HG02938 (cell line): ENCODE measurements at regions not wholly inside any gene's neighbourhood (a gene's known extent, or its start where the extent isn't known, plus 50 kb on each side); places are given as distances from the start of the nearest gene placed in this dataset.

Experiments
- ATAC-seq: cut with Tn5 transposase; IDR thresholded peaks from one replicate; pipeline ENCODE4 v1.9.1; 2021; ENCODE audit warnings: mild to moderate bottlenecking, moderate library complexity; ENCODE audit not compliant: unreplicated experiment

DNA sequence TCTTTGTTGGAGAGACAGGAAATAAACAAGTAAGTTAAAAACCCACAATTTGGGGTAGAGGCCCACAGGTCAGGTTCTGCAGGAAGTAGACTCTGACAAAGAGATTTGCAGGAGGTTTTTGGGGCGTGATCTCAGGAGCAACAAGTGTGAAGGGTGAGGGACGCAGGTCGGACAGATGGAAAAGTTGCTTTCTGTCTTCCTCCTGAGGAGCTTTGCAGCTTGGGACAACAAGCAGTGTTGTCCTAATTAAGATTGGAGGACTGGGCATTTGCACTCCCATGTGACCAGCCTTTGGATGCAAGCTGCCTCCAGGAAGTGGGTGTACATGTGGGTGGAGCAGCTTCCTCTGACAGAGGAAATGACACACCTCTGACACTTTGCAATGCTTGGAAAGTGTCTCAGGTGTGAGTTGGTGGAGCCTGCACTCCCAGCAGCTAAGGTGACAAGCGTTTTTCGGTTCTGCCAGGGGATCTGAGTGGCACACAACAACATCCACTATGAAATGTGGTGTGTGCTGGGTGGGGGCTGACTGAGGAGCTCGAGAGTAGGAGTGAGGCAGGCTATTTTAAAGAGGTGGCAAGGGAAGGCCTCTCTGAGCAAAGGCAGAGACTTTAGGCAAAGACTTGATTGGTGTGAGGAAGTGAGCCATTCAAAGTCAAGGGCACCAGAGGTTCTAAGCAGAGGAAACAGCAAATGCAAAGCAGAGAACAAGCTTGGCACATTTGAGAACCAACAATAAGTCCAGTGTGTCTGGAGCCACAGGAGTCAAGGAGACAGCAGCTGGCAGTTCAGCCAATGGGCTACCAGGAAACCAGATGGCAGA is 339.8 kb upstream of the GATB start:
- no peak for ATAC-seq

DNA sequence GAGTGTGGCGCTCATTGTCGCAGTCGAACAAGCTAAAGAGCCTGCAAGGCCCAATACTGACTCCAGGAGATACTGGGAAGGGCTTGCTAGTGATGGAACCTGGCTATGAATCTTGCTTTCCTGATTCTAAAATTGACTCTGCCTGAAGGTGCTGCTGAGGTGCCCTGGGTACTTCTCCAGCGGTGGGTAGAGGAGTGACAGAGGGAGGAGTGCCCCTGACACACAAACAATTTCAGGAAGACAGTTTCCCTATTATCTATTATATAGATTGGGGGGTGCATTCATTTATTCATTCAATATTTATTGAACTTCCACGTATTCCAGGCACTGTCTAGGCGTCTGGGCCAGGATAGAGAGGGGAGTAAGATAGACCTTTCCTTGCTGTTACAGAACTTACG is 339.2 kb upstream of the GATB start:
- no peak for ATAC-seq

DNA sequence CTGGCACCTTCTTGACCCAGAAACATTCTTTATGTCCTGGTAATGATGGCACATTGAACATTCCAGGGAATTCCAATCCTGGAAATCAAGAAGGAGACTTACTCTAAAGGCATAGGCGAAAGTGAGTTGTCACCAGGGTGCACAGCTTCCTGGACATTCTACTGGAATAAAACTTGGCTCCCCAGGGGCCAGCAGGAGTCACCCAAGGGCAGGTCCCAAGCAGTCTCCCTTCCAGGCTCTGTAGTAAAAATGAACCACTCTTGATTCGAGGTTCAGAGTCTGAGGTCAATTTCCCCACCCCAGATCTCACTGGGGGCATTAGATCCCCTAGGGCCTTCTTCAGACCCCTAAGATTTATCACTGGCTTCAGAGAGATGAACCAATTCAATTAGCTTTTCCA is 338.7 kb upstream of the GATB start:
- no peak for ATAC-seq

DNA sequence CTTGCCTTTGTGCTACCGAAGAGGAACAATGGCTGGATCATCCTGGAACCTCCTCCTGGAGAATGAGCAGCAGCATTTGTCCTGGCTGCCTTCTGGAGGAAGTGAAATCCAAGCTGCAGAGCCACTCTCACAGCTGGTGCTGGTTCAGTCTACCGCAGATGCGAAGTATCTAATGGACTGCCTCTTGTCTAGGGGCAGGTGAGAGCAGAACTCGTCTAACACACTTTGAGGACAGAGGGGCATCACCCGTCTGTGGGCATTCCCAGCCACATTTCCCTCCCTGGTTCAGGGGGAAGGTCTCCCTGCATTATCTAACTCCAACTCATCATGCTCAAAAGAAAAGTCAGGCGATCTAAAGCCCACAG is 338.2 kb upstream of the GATB start:
- ATAC-seq = no peak

DNA sequence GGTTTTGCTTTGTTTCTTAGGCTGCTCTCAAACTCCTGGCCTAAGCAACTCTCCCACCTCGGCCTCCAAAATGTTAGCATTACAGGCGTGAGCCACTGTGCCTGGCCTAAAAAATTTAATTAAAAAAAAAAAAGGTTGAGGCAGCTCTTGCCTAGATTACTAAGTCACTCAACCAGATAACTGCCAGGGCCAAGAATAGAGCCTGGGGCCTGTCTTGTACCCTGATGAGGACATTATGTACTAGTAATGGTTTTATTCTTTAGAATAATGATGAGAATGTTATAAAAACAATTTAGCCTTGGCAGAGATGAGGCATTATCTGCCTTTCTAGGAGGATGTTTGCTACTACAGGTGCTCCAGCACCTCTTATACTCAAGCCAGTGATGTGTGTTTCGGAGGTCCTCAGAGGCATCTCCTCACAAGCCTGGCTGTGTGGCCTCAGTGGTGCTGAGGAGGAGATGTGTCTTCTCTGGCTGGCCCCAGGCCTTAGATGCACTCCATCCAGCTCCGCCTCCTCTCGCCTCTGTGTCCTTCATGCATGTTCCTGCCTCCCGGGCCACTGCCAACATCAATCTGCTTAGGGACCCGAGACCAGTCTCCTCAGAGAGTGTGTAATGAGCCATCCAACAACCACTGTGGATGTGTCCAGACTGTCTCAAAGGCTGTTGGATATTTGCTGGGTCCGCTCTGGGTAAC is 337.7 kb upstream of the GATB start:
- ATAC-seq = no peak

DNA sequence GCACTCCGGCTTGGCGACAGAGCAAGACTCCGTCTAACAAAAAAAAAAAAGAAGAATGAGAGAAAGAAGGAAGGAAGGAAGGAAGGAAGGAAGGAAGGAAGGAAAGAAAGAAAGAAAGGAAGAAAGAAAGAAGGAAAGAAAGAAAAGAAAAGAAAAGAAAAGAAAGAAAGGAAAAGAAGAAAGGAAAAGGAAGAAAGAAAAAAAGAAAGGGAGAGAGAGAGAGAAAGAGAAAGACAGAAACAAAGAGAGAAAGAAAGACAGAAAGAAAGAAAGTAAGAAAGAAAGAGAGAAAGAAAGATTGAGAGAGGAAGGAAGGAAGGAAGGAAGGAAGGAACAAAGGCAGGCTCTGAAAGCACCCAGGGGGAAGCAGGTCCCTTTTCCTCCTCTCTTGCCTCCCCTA is 336.6 kb upstream of the GATB start:
- ATAC-seq = no peak

DNA sequence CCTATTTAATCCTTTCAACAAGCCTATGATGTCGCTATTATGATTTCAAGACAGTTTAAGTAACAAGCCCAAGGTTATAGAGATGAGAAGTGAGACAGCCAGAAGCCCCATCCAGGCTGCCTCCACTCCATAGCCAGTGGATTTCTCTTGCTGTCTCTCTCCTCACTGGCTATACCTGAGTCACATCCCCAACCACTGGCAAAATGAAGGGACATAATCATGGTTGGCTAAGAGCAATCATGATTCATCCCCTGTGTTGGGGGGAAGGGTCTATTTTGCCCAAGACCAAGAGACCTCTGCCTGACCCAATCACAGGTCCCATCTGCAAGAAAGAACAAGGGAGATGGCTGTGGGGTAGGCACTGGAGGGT is 334.9 kb upstream of the GATB start:
- no peak for ATAC-seq

DNA sequence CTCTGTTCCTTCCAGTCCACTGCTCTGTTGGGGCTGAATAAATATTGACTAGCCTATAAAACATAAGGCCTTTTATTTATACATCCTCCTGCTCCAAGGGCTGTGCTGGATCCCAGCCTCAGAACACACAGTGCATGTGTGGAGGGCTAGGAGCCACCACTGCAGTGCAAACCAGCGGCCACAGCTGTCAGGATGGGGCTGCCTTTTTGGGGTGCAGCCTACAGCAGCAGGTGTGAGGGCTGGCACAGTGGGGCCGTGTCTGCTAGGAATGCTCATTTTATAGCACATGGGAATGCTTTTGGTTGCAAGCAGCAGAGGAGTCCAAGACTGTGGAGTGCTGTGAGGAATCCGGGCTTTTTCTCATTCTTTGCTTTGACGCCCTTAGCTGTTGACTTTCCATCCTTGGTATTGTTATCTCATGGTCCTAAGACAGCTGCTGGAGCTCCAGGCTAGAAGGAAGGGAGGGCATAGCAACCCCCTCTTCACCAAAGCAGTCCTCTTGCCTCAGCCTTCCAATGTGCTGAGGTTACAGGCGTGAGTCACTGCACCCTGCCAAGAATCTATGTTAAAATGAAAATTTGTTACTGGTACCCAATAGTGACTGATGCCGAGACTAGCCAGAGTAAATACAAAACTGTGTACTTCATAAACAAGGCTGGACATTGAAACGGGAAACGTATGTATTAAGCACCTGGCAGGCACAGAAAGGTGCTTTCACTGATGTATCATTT is 334.3 kb upstream of the GATB start:
- ATAC-seq = no peak

DNA sequence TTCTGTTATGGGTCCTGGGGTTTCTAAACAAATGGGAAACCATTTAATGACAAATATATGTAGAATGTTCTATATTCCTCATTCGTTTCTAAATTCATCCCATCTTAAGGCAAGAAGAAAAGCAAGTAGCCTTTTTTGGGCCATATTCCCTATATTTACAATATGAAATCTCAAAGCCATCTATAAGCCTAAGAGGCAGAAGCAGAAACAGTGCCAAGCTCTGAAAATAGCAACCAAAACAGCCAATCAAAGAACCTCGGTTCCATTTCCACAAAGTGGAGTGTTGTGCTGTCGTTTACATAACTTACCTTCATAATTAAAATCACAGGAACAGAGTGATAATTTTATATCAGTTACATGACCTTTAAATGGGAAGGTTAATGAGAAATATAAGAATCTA is 330.6 kb upstream of the GATB start:
- no peak for ATAC-seq

DNA sequence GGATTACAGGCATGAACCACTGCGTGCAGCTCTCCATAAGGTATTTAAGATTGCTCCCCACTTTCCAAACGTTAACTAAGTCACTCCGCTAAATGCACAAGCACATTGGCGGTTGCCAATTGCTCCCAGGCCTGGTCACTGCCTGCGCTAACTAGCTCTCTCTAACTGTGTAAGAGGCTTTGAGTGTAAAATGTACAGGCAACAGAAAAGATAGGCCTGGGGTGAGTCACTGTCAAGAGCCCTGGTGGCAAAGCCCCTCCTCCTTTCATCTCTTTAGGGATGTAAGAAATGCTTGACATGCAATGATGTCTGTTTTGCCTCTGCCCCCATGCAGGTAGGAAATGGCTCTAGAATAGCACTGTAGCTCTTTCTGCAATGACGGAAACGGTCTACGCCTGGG is 329.7 kb upstream of the GATB start:
- ATAC-seq = no peak

DNA sequence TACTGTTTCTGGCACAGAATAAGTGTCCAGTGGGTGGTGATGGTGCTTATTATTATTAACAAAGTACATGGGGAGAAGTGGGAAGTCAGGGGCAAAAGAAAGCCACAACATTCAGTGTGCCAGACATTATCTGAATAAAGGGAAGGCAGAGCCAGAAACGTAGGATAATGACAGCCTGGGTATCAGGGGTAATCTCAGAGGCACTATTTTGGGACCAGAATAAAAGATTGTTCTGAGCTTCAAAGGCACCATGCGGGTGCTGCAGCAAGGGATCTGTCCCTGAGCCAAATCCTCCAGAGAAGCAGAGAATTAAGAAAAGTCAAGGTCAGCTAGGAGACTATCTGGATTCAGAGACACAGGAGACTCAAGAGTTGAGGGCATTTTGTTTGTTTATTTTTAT is 328.8 kb upstream of the GATB start:
- no peak for ATAC-seq

DNA sequence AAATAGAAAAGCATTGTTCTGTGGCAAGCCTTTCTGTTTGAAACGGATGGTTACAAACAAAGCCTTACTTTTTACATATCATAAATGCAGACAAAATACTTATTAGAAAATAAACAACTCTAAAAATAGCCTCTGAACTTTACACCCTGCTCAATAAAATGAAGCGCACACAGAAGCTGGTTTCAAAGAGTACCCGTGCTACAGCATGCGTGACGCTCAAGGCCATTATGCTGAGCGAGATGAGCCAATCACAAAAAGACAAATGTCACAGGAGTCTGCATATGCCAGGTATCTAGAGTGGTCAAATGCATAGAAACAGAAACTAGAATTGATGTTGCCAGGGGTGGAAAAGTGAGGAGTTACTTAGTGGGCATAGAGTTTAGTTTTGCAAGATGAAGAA is 326.5 kb upstream of the GATB start:
- ATAC-seq = no peak

DNA sequence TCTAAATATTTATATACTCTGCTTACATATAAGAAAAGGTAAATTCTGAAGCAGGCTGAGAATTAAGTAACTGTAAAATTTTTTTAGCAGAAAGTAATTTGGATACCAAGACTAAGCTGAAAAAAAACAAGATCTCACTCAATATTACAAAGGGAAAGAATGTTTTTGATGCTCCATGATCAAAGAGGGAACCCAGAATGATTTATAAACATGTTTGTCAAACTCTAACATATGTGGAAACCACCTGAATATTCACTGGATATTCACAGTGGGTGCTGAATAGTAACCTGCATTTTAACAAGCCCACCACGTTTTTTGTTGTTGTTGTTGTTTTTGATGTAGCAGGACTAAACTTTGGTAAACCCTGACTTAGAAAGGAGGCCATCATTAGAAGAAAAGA is 324.9 kb upstream of the GATB start:
- no peak for ATAC-seq

DNA sequence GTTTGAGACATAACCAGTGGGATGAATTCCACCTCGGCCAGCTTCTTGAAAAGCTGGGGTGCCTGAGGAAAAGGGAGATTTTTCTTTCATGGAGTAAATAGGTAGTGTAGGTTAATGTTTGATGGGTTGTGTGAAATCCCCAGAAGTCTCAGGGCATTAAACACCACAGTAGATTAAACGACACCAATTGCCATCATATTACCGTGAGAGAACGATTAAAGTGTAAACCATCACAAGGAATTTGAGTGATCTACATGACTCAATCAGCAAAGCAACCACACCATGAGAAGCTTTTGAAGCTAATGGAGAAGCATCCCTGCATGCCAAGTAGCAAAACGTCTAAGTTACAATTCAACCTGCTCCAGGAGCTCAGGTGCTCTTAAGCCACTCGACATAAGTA is 322.5 kb upstream of the GATB start:
- no peak for ATAC-seq

DNA sequence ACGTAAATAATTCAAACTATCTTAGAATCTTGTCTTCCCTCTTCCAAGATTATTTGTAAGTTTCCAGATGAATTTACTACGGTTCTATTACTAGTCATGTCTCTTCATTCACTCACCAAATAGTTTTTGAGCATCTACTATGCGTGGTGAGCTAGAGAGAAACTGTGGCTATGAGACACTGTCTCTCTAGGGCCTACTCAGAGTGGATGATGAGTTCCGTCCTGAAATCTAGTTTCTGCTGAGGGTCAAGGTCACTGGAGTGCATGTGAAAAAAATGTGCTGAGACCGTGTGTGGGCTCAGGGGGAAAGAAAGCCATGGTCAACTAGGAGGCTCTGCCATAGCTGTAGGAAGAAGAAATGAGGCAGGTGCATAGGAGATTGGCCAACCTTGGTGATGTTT is 320.2 kb upstream of the GATB start:
- peak; percentile 74 for ATAC-seq

DNA sequence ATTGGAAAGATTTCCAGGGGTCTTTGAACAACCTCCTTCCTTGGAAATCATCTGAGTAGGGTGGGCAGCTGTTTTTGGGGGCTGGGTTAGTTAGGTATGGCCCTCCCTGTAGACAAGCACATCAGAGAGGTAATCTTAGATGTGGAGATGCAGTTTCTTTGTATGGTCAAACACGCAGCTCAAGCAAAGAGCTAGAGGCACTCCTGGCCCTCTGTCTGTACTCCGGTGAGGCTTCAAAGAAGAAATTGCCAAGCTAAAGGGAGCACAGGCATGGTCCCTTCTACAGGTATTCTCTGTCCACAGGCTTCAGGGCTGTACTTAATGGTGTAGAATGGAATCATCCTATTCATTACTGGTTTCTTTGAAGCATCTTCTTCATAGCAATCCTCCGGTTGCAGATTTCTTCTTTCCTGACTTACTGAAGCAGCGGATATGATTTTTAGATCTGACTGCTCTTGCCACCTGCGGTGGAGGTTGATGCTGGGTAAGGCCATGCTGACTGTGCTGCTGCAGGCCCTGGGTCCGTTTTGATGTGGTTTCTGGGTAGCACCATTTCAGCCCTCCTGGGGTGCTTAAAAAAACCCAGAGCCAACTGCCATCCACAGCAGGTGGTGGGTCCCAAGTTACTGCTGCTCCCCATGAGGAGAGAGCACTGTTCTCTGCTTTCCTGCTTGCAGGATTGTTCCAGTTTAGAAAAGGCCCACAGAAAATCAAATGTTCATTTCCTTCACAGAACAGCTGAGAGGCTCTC is 318.9 kb upstream of the GATB start:
- ATAC-seq = no peak

DNA sequence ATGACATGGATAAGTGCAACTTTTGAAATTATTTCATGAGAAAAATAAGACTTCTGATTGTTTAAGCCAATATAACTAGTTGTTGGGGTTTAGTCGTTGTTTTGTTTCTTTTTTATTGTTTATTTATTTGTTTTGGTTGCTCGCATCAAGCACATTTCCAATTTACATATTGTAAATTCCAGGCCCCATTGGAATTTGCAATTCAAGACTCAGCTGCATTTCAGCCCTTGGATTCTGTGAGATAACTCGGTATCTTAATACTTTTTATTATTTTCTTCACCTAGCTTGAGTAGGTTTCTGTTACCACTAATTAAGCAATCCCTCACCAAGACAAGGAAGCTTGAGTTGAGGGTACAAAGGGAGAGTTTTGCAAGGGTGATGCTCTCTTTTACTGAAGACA is 318.3 kb upstream of the GATB start:
- no peak for ATAC-seq

DNA sequence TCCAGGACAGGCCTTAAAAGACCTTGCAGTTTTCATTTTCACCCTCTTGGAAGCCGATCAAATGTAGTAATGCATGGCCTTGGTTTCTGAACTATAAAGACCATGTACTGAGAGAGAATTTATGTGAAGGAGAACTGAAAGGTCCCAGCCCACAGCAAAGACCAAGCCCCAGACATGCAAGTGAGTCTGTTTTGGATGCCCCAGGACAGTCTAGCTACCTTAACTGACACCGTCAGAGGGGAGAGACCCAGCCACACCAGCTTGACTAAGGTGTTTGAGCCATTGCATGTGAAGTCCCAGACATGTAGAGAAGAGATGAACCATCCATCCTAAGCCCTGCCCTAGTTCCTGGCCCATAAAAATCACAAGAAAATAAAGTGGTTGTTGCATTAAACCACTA is 316.8 kb upstream of the GATB start:
- no peak for ATAC-seq

DNA sequence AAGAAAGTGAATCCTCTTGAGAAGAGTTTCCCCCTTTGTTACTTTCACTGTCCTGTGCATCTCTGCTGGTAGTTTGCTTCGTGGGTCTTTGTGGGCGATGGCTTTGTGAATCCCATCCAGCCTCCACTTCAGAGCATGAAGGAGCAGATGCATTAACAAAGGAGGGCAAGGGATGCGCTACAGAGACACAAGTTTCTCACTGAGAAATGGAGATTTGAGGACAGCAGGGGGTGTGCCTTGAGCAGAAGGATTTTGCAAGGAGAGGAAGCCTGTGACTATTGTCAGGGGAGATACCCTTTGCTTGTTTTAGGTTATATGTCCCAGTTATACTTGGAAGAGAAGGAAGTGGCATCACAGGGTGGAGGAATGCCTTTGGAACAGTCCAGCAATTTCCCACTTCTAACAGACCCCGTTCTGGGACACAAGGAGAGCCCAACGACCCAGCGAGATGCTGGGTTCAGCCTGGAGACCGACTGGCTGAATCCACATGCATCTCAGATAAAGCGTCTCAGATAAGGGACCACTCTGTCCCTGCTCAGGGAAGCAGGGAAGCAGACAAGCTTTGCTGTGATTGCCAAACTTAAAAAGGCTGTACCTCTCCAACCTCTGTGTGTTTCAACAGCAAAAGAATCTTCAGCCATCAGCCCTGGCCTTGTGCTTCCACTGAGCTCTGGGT is 314.6 kb upstream of the GATB start:
- no peak for ATAC-seq

DNA sequence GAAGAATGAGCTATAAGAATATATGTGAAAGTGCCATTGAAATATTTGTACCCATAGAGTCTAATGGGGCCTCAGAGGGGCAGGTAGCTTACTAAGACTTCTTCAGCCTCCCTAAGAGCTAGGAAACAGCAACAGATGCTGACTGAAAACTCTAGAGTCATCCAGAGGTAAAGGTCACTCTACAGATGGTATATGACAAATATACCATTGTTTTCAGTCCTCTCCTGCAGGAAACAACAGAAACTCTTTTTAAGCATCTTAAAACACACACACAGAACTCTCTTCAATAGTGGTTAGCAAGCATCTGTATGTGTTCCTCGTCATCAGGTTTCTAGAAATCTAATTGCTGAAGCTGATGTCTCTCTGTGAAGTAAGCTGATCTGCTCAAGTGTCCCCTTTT is 313.8 kb upstream of the GATB start:
- no peak for ATAC-seq

DNA sequence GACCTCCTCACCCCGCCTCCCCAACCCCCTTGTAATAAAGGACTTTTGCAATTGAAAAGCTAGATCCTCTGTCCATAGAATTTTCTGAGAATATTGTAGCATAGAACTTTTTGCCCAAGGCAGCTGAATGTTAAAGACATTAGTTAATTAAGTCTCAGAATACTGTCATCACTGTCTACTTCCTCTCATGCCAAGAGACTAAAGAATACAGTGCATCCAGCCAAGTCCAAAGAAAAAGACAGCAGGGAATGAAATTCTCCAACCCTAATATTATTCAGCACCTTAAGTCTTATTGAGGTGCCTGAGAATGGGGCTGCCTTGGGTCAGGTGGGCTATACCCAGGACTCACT is 313.3 kb upstream of the GATB start:
- no peak for ATAC-seq
